WTC11 (cell line): ENCODE measurements at regions not wholly inside any gene's neighbourhood (a gene's known extent, or its start where the extent isn't known, plus 50 kb on each side); places are given as distances from the start of the nearest gene placed in this dataset.

Experiments used
- ATAC-seq: fragments of 200-7000 bp; cut with Tn5 transposase; 2 replicates; pipeline ENCODE4 v1.10.0; 2021; ENCODE audit warnings: mild to moderate bottlenecking, moderate library complexity
- CTCF ChIA-PET: fragments of 300-600 bp; sonication (Branson Sonifier 250); formaldehyde crosslinking; loops from one replicate; lab custom pipeline; 2021; ENCODE audit warnings: antibody characterized with exemption; lab: Charles Lee
- POLR2A ChIA-PET: fragments of 350-600 bp; sonication (Branson Sonifier 250); formaldehyde crosslinking; loops from one replicate; lab custom pipeline; 2021; ENCODE audit warnings: antibody characterized with exemption; lab: Charles Lee
- DNase-seq: peaks from one replicate; pipeline ENCODE4 v3.0.0; 2021; ENCODE audit warnings: low spot score
- H3K27ac Mint-ChIP-seq: 2 replicates; pipeline ENCODE4 v1.8.0; 2021; ENCODE audit warnings: mixed read lengths
- H3K27me3 Mint-ChIP-seq: 2 replicates; pipeline ENCODE4 v1.8.0; 2021; ENCODE audit warnings: low read depth, mild to moderate bottlenecking, moderate library complexity, mixed read lengths
- H3K36me3 Mint-ChIP-seq: 2 replicates; pipeline ENCODE4 v1.8.0; 2021; ENCODE audit warnings: mixed read lengths
- H3K4me1 Mint-ChIP-seq: 2 replicates; pipeline ENCODE4 v1.8.0; 2022; ENCODE audit warnings: mixed read lengths
- H3K4me3 Mint-ChIP-seq: 2 replicates; pipeline ENCODE4 v1.8.0; 2021; ENCODE audit warnings: mild to moderate bottlenecking, moderate library complexity, mixed read lengths
- H3K9me3 Mint-ChIP-seq: 2 replicates; pipeline ENCODE4 v1.8.0; 2021; ENCODE audit warnings: mixed read lengths
- FOXJ3 ChIP-seq: sonication (generic); formaldehyde crosslinking; IDR thresholded peaks from 2 replicates; pipeline ENCODE4 v1.9.0; 2021; ENCODE audit warnings: missing genetic modification reagents, mild to moderate bottlenecking, borderline replicate concordance
- KAT7 ChIP-seq: sonication (generic); formaldehyde crosslinking; IDR thresholded peaks from 2 replicates; pipeline ENCODE4 v1.8.1; 2023; ENCODE audit warnings: missing genetic modification reagents, mild to moderate bottlenecking, borderline replicate concordance
- MXD4 ChIP-seq: fragments of 250-450 bp; sonication (Bioruptor Pico); IDR thresholded peaks from 2 replicates; pipeline ENCODE4 v1.8.0; 2021; ENCODE audit warnings: mild to moderate bottlenecking, moderate library complexity, borderline replicate concordance
- NR2C2 ChIP-seq: sonication (generic); formaldehyde crosslinking; IDR thresholded peaks from 2 replicates; pipeline ENCODE4 v1.8.0; 2022; ENCODE audit warnings: mild to moderate bottlenecking, missing genetic modification reagents
- ZNF121 ChIP-seq: sonication (generic); formaldehyde crosslinking; IDR thresholded peaks from 2 replicates; pipeline ENCODE4 v1.8.0; 2023; ENCODE audit warnings: missing genetic modification reagents
- ZNF423 ChIP-seq: fragments of 250-450 bp; sonication (Bioruptor Pico); IDR thresholded peaks from 2 replicates; pipeline ENCODE4 v2.1.2; 2022; ENCODE audit warnings: mild to moderate bottlenecking, moderate library complexity
- TF ChIP-seq, protein P1 (sequence below): sonication (generic); formaldehyde crosslinking; IDR thresholded peaks from 2 replicates; pipeline ENCODE4 v1.8.1; 2023; ENCODE audit warnings: mild to moderate bottlenecking, missing genetic modification reagents
- TF ChIP-seq, protein P2 (sequence below): sonication (generic); formaldehyde crosslinking; IDR thresholded peaks from 2 replicates; pipeline ENCODE4 v1.8.0; 2023; ENCODE audit warnings: missing genetic modification reagents
- TF ChIP-seq, protein P3 (sequence below): fragments of 200-600 bp; IDR thresholded peaks from 2 replicates; pipeline ENCODE4 v1.8.0; 2022; ENCODE audit warnings: antibody characterized with exemption
- TF ChIP-seq, protein P4 (sequence below): fragments of 250-450 bp; sonication (Bioruptor Pico); IDR thresholded peaks from 2 replicates; pipeline ENCODE4 v1.8.0; 2021; ENCODE audit warnings: mild to moderate bottlenecking
- TF ChIP-seq, protein P5 (sequence below): sonication (generic); formaldehyde crosslinking; IDR thresholded peaks from 2 replicates; pipeline ENCODE4 v1.8.1; 2023; ENCODE audit warnings: mild to moderate bottlenecking, missing genetic modification reagents, borderline replicate concordance
- TF ChIP-seq, protein P6 (sequence below): sonication (generic); formaldehyde crosslinking; IDR thresholded peaks from 2 replicates; pipeline ENCODE4 v1.8.1; 2022; ENCODE audit warnings: low read depth, mild to moderate bottlenecking, moderate library complexity, missing genetic modification reagents, borderline replicate concordance
- TF ChIP-seq, protein P7 (sequence below): fragments of 250-450 bp; sonication (Bioruptor Pico); IDR thresholded peaks from 2 replicates; pipeline ENCODE4 v2.1.2; 2022; ENCODE audit warnings: mild to moderate bottlenecking, moderate library complexity

DNA sequence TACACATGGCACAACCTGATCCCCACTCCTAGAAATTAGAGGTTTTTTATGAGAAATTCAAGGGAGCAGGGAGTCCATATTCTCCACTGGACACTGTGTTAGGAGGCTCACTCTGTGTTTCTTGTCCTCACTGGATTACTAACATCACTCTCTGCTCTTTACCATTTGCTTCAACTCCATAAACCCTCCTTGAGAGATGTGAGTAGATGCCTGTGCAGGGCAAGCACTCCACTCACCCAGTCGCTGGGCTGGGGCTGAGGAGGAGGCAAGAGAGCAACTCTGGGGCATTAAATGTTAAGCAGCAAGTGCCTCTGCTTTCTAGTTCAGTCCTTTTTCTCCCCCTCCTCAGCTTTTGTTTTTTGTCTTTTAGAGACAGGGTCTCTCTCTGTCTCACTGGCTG lies 115.1 kb downstream of the LARP7 start (continued):
- TF ChIP-seq, protein P1, sequence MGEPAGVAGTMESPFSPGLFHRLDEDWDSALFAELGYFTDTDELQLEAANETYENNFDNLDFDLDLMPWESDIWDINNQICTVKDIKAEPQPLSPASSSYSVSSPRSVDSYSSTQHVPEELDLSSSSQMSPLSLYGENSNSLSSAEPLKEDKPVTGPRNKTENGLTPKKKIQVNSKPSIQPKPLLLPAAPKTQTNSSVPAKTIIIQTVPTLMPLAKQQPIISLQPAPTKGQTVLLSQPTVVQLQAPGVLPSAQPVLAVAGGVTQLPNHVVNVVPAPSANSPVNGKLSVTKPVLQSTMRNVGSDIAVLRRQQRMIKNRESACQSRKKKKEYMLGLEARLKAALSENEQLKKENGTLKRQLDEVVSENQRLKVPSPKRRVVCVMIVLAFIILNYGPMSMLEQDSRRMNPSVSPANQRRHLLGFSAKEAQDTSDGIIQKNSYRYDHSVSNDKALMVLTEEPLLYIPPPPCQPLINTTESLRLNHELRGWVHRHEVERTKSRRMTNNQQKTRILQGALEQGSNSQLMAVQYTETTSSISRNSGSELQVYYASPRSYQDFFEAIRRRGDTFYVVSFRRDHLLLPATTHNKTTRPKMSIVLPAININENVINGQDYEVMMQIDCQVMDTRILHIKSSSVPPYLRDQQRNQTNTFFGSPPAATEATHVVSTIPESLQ (CRISPR knock-in tag), result no peak

DNA sequence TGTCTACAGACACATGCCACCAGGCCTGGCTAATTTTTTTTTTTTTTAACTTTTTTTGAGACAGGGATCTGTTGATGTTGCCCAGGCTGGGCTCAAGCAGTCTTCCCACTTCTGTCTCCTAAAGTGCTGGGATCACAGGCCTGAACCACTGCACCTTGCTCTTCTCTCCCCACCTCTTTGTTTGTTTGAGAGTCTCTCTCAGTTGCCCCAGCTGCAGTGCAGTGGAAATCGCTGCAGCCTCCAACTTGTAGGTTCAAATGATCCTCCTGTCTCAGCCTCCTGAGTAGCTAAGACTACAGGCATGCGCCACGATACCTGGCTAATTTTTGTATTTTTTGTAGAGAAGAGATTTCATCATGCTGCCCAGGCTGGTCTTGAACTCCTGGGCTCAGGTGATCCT lies 115.6 kb downstream of the LARP7 start:
- H3K4me1 Mint-ChIP-seq, result peaks cover 80% of the 10 kb centered on the region
- TF ChIP-seq ZNF121 (CRISPR knock-in tag), result peak; percentile 91
- TF ChIP-seq, protein P2, sequence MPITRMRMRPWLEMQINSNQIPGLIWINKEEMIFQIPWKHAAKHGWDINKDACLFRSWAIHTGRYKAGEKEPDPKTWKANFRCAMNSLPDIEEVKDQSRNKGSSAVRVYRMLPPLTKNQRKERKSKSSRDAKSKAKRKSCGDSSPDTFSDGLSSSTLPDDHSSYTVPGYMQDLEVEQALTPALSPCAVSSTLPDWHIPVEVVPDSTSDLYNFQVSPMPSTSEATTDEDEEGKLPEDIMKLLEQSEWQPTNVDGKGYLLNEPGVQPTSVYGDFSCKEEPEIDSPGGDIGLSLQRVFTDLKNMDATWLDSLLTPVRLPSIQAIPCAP, result no peak
- peak overlapping the region; percentile 99 for H3K27ac Mint-ChIP-seq
- ChIA-PET POLR2A (interaction anchor here (1.6 to 2.2 kb wide), 2 partner anchors 11 to 106 kb away, joined by 6 to 50 read pairs; no protein-coding TSS in a partner anchor), CTCF (interaction anchor here (7.2 kb wide), 1 partner anchor 13 kb away, joined by 51 read pairs; no protein-coding TSS in a partner anchor)
- H3K27me3 Mint-ChIP-seq, result no peaks in the 10 kb centered on the region
- H3K4me3 Mint-ChIP-seq, result no peak overlapping the region
- ATAC-seq (no peak), DNase-seq (no peak)
- peaks cover 11% of the 10 kb centered on the region for H3K36me3 Mint-ChIP-seq
- no peaks in the 10 kb centered on the region for H3K9me3 Mint-ChIP-seq

DNA sequence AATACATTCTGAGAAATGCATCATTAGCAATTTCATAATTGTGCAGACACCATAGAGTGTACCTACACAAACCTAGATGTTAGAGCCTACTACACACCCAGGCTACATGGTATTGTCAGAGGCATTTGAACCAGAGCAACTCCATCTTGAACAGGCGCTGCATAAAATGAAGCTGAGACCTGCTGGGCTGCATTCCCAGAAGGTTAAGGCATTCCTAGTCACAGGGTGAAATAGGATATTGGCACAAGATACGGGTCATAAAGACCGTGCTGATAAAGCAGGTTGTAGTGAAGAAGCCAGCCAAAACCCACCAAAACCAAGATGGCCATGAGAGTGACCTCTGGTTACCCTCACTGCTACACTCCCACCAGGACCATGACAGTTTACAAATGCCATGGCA lies 116.4 kb downstream of the LARP7 start:
- peak overlapping the region; percentile 99 for H3K27ac Mint-ChIP-seq
- ATAC-seq, result no peak

DNA sequence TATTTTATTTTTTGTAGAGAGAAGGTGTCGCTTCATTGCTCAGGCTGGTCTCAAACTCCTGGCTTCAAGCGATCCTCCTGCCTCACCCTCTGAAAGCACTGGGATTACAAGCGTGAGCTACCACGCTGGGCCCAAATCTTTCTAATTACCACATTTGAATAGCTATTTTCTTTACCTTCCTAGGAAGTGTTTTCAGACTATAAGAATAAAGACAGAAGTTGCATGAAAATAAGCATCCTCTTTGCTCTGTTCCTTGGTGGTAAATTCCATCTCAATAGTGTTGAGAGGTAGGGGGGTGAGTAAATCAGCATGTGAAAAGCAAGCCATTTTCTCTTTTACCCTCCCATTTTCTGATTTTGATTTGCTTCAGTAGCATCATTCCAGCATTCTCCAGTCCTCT lies 122.4 kb downstream of the LARP7 start:
- no peak overlapping the region for H3K4me3 Mint-ChIP-seq
- ChIA-PET CTCF (interaction anchor here (0.6 to 2.2 kb wide), 9 partner anchors 11 to 236 kb away, joined by 3 to 11 read pairs (median 4); no protein-coding TSS in a partner anchor), POLR2A (interaction anchor here (1.1 to 3.5 kb wide), 10 partner anchors 8 to 122 kb away, joined by 3 to 28 read pairs (median 8); no protein-coding TSS in a partner anchor)
- H3K4me1 Mint-ChIP-seq, result peaks cover 61% of the 10 kb centered on the region
- H3K9me3 Mint-ChIP-seq, result no peaks in the 10 kb centered on the region
- DNase-seq (peak; percentile 40), ATAC-seq (peak; percentile 86)
- peaks cover 7% of the 10 kb centered on the region for H3K36me3 Mint-ChIP-seq
- no peaks in the 10 kb centered on the region for H3K27me3 Mint-ChIP-seq
- peak overlapping the region; percentile 96 for H3K27ac Mint-ChIP-seq
- TF ChIP-seq NR2C2 (CRISPR knock-in tag), result no peak
- TF ChIP-seq KAT7 (CRISPR knock-in tag), result no peak
- TF ChIP-seq, protein P3, sequence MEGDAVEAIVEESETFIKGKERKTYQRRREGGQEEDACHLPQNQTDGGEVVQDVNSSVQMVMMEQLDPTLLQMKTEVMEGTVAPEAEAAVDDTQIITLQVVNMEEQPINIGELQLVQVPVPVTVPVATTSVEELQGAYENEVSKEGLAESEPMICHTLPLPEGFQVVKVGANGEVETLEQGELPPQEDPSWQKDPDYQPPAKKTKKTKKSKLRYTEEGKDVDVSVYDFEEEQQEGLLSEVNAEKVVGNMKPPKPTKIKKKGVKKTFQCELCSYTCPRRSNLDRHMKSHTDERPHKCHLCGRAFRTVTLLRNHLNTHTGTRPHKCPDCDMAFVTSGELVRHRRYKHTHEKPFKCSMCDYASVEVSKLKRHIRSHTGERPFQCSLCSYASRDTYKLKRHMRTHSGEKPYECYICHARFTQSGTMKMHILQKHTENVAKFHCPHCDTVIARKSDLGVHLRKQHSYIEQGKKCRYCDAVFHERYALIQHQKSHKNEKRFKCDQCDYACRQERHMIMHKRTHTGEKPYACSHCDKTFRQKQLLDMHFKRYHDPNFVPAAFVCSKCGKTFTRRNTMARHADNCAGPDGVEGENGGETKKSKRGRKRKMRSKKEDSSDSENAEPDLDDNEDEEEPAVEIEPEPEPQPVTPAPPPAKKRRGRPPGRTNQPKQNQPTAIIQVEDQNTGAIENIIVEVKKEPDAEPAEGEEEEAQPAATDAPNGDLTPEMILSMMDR, result no peak
- TF ChIP-seq FOXJ3 (CRISPR knock-in tag), result no peak
- TF ChIP-seq, protein P2, result no peak
- TF ChIP-seq, protein P4, sequence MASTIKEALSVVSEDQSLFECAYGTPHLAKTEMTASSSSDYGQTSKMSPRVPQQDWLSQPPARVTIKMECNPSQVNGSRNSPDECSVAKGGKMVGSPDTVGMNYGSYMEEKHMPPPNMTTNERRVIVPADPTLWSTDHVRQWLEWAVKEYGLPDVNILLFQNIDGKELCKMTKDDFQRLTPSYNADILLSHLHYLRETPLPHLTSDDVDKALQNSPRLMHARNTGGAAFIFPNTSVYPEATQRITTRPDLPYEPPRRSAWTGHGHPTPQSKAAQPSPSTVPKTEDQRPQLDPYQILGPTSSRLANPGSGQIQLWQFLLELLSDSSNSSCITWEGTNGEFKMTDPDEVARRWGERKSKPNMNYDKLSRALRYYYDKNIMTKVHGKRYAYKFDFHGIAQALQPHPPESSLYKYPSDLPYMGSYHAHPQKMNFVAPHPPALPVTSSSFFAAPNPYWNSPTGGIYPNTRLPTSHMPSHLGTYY (CRISPR knock-in tag), result no peak
- TF ChIP-seq, protein P5, sequence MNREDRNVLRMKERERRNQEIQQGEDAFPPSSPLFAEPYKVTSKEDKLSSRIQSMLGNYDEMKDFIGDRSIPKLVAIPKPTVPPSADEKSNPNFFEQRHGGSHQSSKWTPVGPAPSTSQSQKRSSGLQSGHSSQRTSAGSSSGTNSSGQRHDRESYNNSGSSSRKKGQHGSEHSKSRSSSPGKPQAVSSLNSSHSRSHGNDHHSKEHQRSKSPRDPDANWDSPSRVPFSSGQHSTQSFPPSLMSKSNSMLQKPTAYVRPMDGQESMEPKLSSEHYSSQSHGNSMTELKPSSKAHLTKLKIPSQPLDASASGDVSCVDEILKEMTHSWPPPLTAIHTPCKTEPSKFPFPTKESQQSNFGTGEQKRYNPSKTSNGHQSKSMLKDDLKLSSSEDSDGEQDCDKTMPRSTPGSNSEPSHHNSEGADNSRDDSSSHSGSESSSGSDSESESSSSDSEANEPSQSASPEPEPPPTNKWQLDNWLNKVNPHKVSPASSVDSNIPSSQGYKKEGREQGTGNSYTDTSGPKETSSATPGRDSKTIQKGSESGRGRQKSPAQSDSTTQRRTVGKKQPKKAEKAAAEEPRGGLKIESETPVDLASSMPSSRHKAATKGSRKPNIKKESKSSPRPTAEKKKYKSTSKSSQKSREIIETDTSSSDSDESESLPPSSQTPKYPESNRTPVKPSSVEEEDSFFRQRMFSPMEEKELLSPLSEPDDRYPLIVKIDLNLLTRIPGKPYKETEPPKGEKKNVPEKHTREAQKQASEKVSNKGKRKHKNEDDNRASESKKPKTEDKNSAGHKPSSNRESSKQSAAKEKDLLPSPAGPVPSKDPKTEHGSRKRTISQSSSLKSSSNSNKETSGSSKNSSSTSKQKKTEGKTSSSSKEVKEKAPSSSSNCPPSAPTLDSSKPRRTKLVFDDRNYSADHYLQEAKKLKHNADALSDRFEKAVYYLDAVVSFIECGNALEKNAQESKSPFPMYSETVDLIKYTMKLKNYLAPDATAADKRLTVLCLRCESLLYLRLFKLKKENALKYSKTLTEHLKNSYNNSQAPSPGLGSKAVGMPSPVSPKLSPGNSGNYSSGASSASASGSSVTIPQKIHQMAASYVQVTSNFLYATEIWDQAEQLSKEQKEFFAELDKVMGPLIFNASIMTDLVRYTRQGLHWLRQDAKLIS (CRISPR knock-in tag), result peak; percentile 73; the same call in 1 of the 2 replicates

More for the DNA sequence above, 116.4 kb downstream of the LARP7 start:
- Mint-ChIP-seq H3K4me1 (peaks cover 77% of the 10 kb centered on the region), H3K4me3 (no peak overlapping the region), H3K36me3 (peaks cover 11% of the 10 kb centered on the region), H3K27me3 (no peaks in the 10 kb centered on the region), H3K9me3 (no peaks in the 10 kb centered on the region)
- POLR2A ChIA-PET, result no interaction called here
- no peak for DNase-seq
- CTCF ChIA-PET, result interaction anchor here (1.6 kb wide), 1 partner anchor 12 kb away, joined by 7 read pairs; no protein-coding TSS in a partner anchor
- 0 out of 2 replicates have a peak, but pooled peaks have one; percentile 43 for TF ChIP-seq ZNF423
- TF ChIP-seq, protein P6, sequence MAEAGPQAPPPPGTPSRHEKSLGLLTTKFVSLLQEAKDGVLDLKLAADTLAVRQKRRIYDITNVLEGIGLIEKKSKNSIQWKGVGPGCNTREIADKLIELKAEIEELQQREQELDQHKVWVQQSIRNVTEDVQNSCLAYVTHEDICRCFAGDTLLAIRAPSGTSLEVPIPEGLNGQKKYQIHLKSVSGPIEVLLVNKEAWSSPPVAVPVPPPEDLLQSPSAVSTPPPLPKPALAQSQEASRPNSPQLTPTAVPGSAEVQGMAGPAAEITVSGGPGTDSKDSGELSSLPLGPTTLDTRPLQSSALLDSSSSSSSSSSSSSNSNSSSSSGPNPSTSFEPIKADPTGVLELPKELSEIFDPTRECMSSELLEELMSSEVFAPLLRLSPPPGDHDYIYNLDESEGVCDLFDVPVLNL (CRISPR knock-in tag), result no peak
- TF ChIP-seq MXD4 (CRISPR knock-in tag), result peak; percentile 55; the same call in 1 of the 2 replicates
- TF ChIP-seq, protein P7, sequence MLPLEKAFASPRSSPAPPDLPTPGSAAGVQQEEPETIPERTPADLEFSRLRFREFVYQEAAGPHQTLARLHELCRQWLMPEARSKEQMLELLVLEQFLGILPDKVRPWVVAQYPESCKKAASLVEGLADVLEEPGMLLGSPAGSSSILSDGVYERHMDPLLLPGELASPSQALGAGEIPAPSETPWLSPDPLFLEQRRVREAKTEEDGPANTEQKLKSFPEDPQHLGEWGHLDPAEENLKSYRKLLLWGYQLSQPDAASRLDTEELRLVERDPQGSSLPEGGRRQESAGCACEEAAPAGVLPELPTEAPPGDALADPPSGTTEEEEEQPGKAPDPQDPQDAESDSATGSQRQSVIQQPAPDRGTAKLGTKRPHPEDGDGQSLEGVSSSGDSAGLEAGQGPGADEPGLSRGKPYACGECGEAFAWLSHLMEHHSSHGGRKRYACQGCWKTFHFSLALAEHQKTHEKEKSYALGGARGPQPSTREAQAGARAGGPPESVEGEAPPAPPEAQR (CRISPR knock-in tag), result peak; percentile 90; the same call in 1 of the 2 replicates
